ENCODE measurements at regions not wholly inside any gene's neighbourhood (a gene's known extent, or its start where the extent isn't known, plus 50 kb on each side); places are given as distances from the start of the nearest gene placed in this dataset.

DNA sequence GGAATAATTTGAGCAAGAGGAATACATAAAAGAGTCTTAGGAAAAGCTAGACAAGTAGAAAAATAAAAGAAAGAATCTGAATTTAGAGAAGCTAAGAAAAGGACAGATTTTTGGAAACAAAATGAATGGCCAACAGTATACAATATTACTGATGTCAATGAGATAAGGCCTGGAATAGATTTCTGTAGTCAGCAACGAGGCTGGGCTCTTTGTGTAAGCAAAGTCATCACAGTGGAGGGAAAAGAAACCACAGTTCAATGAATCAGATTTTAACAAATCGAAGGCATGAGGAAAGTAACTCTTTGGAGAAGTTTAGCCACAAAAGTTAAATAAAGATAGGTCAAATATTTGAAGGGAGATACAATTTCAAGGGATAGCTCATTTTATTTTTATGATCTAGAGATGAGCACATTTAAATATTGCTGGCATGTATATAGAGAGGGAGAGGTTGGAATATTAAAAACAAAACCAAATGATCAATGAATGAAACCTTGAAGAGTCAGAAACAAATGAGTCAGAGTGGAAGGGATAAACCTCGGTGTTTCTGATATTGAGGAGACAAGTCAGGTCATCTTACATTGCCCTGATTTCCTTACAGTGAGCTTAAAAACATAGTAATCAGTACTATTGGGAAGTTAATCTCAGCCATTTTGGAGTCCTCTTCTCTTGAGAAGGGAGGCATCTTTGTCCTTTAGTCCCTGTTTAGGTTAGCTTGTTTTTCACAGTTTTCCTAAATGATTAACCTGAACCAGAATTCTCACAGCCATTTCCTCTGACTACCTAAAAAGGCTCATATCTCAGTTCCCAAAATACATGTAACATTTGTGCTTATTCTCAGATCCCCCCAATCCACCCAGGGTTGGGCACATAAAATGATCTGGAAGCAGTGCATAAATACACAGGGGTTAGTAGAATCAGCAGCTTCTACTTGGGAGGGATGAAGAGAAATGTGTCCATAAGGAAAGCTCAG, 620.0 kb upstream of the B3GALT2 start:
- DNase-seq = no peak

DNA sequence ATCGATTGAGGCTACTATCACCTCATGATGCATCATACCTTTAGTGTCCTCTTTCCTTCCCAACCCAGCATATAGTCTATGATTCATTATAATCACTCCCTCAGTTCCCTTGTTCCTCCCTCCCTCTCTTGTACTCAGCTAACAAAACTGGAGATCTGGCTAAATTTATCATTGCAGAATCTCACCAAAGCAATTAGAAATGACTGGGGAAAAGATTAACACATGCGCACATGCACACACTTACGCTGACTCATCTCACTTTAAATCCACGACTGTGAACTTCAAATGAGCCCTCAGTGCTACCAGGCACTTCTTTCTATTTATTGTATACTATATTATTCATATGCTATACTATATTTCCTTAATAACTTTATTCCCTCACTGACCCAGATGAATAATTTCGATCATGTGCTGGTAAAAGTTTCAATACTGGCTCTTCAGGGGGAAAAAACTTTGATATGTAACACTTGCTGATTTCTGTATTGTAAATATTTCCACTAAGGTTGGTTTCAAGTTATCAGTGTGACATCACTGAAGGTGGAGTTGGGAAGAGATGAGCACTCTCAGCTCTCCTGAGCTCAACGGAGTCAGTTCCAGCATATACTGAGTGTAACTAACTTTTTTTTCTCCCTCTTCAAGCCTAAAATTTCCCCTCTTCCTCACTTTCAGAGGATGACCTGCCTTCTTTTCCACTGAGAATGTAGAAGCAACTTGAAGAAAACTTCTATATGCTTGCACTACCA, 613.7 kb upstream of the B3GALT2 start:
- no peak for DNase-seq

DNA sequence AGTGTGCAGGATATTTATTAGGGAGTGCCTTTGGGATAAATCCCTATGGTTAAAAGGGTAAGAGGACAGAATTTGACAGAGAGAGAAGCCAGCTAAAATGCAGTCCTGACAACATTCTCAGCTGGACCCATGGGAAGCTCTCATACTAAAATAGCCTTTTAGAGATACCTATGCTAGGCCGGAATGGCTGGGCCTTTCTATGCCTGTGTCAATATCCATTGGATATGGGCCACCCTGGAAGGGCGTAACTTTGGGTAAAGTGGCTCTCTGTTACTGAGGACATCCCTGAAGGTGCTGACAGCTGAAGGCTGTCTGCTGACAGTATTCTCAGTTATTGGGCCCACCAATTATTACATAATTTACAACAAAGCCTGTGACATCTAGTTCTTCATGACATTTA, 613.0 kb upstream of the B3GALT2 start:
- no peak for DNase-seq

DNA sequence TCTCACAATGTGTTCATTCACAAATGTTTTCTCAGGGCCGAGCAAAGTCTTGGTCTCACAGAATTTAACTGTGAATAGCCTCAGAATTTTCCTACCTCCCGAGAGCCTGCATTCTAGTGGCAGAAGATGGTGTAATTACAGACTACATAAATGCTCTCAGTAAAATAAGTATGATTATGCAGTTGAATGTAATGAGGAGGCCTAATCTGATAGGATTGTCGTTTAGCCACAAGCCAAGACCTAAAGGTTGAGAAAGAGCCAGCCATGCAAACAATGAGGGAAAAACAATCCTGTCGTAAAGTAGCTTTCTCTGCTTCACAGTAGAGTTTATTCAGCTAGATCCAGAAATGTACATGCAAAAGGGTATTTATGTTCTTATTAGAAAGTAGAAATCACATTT, 607.8 kb upstream of the B3GALT2 start:
- no peak for DNase-seq

DNA sequence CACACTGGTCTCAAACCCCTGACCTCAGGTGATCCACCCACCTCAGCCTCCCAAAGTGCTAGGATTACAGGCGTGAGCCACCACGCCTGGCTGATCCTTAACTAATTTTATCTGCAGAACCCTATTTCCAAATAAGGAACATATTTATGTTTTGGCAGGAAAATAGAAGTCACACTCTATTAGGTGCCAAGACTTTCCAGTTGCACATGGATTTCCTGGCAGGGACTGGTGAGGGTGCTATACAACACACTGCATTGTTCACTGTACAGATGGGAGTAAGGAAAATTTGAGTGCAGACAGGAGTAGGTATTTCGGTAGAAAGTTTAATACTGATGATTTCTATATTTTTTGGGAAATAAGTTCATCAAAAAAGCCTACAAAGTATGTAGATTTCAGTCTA, 605.3 kb upstream of the B3GALT2 start:
- no peak for DNase-seq

DNA sequence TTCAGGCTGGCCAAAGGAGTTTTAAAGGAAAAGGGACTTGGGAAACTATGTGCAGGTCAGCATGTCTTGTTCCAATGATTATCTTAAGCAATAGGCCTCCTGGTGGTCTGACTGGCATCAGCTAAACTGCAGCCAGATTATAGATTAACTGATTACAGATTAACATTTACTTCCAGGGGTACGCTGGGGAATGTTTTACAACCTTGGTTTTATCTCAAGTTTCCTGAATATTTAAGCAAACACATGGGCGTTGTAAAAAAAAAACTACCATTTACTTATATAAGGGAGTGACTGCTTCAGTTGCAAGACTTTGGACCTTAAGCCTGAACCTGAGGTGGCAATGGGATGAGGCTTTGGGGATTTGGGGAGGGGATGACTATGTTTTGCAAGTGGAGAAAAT, 600.6 kb upstream of the B3GALT2 start:
- DNase-seq = no peak

DNA sequence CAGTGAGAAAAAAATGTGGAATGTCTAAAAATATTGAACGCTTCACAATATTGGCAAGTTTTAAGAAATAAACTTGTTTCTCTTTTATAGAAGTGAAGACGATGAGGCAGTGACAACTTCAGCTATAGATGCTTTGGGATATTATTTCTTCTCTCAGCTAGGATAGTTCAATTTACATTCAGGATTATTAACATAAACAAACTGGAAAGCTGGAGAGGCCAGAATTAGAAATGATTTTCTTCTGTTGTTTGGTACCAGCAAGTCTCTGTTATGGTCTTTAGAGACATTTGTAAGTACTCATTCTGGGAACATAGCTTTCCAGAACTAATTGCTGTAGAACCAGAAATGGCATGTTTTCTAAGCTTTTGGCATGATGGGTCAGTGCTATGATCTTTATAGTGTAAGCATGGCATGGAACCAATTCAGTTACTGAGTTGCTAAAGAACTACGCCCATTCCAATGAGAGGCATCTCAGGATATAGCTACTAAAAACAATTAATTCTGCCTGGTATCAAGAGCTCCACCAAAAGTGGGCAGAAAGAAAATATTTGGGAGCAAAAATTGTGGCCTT, 599.5 kb upstream of the B3GALT2 start:
- no peak for DNase-seq

DNA sequence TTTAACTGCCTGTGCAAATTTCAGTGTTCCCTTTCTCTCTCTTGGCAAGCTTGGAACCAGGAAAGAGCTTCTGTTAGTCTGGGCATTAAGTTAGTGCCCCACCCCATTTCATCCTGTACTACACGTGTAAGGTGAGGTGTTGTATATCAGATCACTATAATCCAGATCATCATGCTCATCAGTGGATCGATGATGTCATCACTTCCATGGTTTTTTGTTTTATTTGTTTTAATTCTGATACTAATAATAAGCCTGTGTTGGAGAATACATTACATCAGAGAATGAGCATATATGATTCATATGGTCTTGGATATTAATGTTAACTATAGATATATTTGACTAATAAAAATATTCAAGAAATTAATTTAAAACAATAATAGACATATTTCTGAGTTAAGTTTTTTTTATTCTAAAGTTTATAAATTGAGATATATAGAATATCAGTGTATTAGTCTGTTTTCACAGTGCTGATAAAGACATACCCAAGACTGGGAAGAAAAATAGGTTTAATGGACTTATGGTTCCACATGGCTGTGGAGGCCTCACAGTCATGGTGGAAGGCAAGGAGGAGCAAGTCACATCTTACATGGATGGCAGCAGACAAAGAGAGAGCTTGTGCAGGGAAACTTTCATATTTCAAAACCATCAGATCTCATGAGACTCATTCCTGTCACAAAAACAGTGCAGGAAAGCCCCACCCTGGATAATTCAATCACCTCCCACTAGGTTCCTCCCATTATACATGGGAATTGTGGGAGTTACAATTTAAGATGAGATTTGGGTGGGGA, 588.3 kb upstream of the B3GALT2 start:
- DNase-seq = no peak

DNA sequence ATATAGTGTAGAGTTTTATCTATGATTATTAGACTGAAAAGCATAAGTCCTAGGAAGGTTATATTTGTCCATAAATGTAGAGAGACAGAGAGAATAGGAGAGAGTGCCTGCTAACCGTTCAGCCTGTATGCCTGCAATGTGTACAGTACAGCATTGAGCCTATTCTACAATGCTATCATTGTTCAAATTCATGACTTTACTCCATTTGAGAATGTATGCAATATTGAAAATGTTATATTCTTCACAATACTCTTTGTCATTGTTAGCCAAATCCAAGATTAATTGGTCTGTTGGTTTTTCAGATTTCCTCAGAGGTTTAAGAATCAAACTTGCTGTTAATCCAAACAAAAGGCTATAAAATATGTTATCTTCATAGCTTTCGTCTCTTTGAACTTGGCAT, 585.2 kb upstream of the B3GALT2 start:
- DNase-seq = no peak

DNA sequence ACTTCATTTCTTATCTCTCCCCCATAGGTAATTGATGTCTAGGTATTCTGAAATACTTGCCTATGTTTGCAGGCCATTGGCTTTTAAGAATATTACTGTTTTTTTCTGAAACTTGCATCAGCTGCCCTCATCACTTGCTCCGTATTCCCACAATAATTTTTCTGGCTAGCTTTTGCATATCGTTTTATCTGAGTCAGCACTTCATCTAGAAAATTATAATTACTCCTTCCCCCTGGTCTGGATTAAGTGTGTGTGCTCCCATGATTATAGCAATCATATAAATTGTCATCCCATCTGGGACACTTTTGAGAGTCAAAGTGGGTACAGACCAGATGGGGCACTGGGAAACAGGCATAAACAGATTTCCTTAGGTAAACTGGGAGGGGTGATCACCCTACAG, 583.2 kb upstream of the B3GALT2 start:
- no peak for DNase-seq

DNA sequence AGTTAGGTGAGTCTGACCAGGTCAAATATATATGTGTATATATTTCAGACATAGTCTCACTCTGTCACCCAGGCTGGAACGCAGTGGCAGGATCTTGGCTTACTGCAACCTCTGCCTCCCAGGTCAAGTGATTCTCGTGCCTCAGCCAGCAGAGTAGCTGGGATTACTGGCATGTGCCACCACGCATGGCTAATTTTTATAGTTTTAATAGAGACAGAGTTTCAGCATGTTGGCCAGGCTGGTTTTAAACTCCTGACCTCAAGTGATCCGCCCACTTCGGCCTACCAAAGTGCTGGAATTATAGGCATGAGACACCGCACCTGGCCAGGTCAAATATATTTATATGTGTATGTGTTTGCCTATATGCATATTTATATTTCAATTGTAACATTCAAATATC, 581.5 kb upstream of the B3GALT2 start:
- no peak for DNase-seq

DNA sequence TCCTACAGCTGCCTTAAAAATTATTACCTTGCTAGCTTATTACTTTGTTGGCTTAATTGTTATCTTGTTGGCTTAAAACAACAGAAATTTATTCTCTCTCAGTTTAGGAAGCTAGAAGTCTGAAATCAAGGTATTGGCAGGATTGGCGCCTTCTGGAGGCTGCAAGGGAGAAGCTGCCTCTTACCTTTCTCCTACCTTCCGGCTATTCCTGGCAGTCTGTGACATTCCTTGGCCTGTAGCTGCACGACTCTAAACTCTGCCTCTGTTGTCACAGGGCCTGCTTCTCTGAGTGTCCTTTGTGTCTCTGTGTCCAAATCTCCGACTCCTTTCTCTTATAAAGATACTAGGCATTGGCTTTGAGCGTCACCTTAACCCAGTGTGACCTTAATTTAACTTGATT, 579.9 kb upstream of the B3GALT2 start:
- no peak for DNase-seq

DNA sequence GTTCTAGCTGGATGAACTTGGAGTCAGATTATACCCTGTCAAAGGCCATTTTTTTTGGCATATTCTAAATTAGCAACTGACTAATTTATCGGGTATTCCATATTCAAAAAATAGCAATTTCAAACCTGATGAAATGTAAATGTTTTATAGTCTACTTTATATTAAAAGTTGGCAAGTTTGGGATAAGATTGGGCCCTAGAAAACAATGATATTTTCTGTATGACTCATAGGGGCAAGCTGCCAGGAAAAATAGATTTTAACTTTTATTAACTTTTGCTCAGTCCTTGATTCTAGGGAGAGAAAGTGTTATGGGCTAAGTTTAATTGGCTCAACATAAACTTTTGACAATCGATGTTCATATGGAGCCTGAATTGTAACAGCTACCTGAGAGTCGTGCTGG, 576.9 kb upstream of the B3GALT2 start:
- DNase-seq = peak; percentile 18

DNA sequence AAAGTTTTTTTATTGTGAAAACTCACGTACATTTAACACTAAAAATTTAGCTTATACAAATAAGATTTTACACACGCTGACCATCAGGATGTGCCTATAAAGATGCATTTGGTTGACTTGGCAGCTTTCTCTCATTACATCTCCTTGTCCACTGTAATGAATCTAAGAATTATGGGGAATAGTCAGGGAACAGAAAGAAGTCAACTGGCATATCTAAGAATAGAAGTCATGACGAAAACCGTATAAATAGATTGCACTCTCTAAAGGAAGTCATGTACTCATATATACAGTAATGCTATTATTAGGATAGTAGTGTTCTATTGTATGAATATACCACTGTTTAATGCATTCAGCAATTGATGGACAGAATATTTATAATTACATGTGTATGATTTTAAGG, 575.8 kb upstream of the B3GALT2 start:
- DNase-seq = no peak

DNA sequence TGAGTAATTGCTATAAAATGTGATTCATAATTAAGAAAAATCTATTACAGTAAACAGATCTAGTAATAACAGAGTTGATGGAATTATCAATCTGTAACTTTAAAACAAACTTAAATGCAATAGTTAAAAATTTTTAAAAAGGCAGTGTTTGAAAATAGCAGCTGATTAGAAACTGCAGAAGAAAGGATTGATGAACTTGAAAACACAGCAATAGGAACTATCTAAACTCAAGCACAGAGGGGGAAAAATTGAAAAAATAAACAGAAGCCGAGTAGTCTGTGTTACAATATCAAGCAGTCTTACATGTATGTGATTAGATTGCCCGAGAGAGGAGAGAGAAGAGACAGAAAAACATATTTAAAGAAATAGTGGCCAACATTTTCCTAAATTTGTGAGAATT, 569.0 kb upstream of the B3GALT2 start:
- no peak for DNase-seq

DNA sequence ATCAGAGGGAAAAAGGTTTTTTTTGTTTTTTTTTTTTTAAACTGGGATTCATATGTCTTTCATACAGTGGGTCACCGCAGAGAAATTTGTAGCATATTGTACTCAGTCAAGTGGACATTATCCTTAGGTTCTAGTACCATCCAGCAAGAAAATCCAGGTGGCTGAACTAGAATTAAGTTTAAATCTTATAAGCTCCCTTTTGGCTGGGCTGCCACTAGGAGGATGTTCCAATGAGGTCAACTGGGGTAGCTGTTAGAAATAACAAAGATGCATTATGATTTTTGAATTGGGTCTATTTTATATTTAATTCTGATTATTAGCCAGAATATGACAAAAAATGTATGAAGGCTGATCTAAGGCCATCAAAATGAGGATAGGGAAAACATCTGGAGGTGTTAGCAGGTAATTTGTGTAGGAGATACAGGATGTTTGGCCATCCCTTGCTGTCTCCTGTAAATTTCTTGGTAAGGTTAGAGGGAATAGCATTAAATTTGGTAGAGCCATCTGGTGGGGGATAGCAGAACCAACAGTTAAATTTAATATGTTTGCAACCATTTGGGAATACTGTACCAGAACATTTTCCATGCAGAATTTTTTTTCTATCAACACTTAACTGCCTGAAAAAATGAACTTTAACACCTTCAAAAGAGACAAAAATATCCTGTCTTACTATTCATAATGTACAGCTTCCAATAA, 568.5 kb upstream of the B3GALT2 start:
- DNase-seq = no peak

DNA sequence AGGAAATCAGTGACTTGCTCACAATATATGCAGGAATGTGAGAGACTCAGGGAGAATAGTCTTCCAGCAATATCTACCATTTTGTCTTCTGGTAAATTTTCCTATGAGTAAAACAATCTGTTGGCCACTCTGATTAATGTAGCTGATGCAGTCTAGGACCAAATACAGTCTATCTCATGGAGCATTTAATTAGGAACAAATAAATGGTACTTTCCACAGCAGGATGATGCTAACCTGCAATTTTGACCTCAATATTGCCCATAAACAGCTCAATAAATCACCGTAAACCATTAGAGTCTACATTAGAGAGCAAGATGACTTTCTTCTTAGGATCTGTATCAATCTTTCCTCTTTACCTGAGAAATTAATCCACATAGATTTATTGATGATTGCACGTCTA, 567.7 kb upstream of the B3GALT2 start:
- DNase-seq = no peak

DNA sequence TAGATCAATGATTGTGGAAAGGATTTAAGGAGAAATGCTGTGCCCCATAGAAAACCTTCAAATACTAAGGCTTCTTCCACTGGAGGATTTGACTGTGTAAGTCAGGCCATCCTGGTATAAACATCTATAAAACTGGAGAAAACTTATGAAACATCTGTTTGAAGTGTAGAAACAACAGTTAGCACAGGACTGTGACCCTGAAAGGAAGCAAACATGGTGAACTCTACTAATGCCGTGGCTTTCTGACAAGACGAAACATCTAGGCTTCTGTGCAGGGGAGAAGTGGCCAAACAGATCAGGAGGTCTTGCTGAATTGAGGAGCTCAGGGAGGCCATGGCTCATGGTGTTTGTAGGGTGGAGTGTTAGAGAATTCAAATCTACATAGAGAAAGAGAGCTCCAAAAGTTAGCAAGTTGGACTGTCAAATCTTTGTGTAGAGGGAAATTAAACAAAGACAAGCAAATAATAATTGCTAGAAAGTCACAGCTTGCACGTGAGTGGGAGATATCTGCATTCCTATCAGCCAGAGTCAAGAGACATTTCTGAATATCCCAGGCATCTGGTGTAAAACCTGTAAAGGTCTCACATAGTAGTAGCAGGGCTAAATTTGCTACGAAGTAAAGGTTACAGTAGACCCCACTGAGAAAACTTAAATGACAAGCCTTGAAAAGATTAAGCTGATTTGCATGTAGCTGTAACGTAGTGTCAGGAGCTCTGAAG, 566.8 kb upstream of the B3GALT2 start:
- DNase-seq = no peak

DNA sequence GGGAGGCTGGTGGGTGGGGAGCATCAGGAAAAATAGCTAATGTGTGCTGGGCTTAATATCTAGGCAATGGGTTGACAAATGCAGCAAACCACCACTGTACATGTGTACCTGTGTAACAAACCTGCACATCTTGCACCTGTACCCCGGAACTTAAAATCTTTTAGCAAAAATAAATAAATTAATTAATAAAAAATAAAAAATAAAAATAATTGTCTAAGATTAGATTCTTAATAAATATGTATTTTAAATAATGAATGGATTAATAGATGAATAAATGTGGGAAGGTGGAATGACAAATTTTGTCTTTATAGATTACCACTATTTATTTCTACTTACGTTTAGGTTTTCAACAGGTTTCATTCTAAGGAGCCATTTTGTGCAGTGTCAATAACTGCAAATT, 563.5 kb upstream of the B3GALT2 start:
- DNase-seq = no peak

DNA sequence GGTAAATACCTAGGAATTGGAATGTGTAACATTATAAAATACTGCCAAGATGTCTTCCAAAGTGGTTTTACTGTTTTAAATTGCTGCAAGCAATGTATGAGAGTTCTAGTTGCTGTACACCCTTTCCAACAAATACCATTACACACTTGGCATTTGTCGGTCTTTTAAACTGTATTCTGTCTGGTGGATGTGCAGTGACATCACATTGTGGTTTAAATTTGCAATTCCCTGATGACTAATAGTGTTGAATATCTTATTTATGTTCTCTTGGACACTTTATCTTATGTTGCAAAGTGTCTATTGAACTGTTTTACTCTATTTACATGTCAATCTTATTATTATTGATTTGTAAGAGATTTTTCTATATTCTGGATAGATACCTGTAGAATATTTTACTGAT, 561.2 kb upstream of the B3GALT2 start:
- peak; percentile 45 for DNase-seq

DNA sequence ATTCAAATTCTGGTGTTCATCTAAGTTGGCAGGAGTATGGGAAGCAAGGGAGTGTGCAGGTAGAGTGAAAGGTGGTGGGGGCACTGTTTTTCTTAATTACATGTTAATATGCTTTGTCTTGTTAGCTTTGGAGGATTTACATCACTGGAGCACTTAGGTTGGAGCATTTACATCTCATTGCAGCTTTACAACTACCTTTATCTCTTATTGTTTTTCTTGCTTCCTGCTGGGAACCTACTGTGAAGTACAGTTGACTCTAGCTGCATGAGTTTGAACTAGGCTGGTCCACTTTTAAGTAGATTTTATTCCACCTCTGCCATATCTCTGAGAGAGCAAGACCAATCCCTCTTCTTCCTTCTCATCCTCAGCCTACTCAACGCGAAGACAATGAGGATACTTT, 554.8 kb upstream of the B3GALT2 start:
- no peak for DNase-seq

DNA sequence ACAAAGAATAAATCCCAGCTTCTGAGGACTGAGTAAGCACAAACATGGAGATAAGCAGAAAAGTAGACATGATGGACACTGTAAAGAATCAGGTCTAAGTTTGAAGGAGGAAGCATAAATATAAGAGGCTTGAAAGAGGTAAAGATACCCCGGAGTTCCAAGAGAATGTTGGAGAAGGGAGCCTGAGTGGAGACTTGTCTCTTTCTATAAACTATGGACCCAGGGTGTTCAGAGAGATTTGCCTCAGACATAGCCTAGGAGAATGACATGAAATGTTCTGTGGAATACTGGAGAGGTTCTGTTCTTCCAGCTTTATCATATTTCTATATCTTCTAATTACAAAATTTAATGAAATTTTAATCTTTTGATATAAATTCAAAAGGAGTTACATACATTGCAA, 554.3 kb upstream of the B3GALT2 start:
- DNase-seq = no peak
